SU-DHL-6 (cell line): ENCODE measurements at regions not wholly inside any gene's neighbourhood (a gene's known extent, or its start where the extent isn't known, plus 50 kb on each side); places are given as distances from the start of the nearest gene placed in this dataset.

Experiments
- H2AFZ ChIP-seq: fragments of 200-600 bp; sonication (generic); 2 replicates; pipeline ENCODE4 v1.6.1; 2014; ENCODE audit warnings: low read depth, mild to moderate bottlenecking, moderate library complexity, mixed read lengths, antibody characterized with exemption, low read length; ENCODE audit not compliant: severe bottlenecking
- H3F3A ChIP-seq: fragments of 200-600 bp; shearing (Covaris generic); 2 replicates; pipeline ENCODE4 v1.6.0; 2016; ENCODE audit warnings: antibody characterized with exemption, mild to moderate bottlenecking; ENCODE audit not compliant: insufficient read depth
- H3K27ac ChIP-seq: fragments of 200-600 bp; sonication (generic); 2 replicates; pipeline ENCODE4 v1.5.1; 2016; ENCODE audit warnings: low read depth, mild to moderate bottlenecking, low read length, moderate library complexity, mixed read lengths
- H3K27me3 ChIP-seq: fragments of 200-600 bp; sonication (generic), shearing (Covaris generic); 2 replicates; pipeline ENCODE4 v1.6.0; 2014; ENCODE audit warnings: mild to moderate bottlenecking, low read length
- H3K36me3 ChIP-seq: fragments of 200-600 bp; sonication (generic); 2 replicates; pipeline ENCODE4 v1.6.1; 2014; ENCODE audit warnings: mild to moderate bottlenecking, low read length, mixed read lengths
- H3K4me2 ChIP-seq: fragments of 300-600, 200-600 bp; shearing (Covaris generic), sonication (generic); 2 replicates; pipeline ENCODE4 v1.6.0; 2014; ENCODE audit warnings: low read length, low read depth, mild to moderate bottlenecking; ENCODE audit not compliant: poor library complexity, severe bottlenecking
- H3K4me3 ChIP-seq: fragments of 200-600 bp; sonication (generic); 2 replicates; pipeline ENCODE4 v1.5.1; 2014; ENCODE audit warnings: antibody characterized with exemption, low read length, mild to moderate bottlenecking, mixed read lengths; ENCODE audit not compliant: insufficient read depth, poor library complexity, severe bottlenecking
- H3K79me2 ChIP-seq: fragments of 200-600 bp; sonication (generic); 2 replicates; pipeline ENCODE4 v1.6.1; 2014; ENCODE audit warnings: mild to moderate bottlenecking, low read length, moderate library complexity; ENCODE audit not compliant: insufficient read depth
- H3K9ac ChIP-seq: fragments of 200-600 bp; sonication (generic); 2 replicates; pipeline ENCODE4 v1.7.0; 2014; ENCODE audit warnings: mild to moderate bottlenecking, low read length
- H3K9me2 ChIP-seq: fragments of 200-600 bp; sonication (generic); replicated peaks from 2 replicates; pipeline ENCODE4 v1.6.1; 2014; ENCODE audit warnings: low read length; ENCODE audit not compliant: insufficient read depth
- H3K9me3 ChIP-seq: fragments of 200-600 bp; sonication (generic); 2 replicates; pipeline ENCODE4 v1.6.1; 2014; ENCODE audit warnings: low read length, mixed read lengths; ENCODE audit not compliant: insufficient read depth
- H4K20me1 ChIP-seq: fragments of 200-600 bp; sonication (generic); 2 replicates; pipeline ENCODE4 v1.6.1; 2014; ENCODE audit warnings: low read depth, mild to moderate bottlenecking, antibody characterized with exemption, low read length, moderate library complexity, mixed read lengths
- CTCF ChIP-seq: fragments of 200-600 bp; sonication (generic); IDR thresholded peaks from one replicate; pipeline ENCODE4 v1.5.1; 2017; ENCODE audit warnings: antibody characterized with exemption, mild to moderate bottlenecking, low read length, moderate library complexity; ENCODE audit not compliant: insufficient read depth, poor library complexity, severe bottlenecking
- EZH2phosphoT487 ChIP-seq: fragments of 200-600 bp; sonication (generic), shearing (Covaris generic); conservative IDR thresholded peaks from 2 replicates; pipeline ENCODE4 v1.6.1; 2018; ENCODE audit warnings: mild to moderate bottlenecking, antibody characterized with exemption, low read length, moderate library complexity, mixed read lengths

DNA sequence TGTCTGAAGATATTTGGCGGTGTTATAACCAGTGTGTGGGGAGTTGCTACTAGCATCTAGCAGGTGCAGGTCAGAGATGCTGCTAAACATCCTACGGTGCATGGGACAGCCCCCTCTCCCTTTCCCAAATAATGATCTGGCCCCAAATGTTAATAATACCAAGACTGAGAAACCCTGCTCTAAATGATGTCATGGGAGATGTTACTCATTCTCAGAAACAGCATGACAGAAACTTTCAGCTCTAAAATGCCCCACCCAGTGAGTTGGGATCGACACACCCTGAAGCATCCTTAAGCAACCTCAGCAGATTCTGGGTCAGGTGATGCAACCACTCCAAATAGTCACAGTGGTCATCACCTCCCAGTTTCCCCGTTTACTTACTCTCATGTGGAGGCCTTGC lies 108.8 kb upstream of the MPP7 start:
- no peaks in the 10 kb centered on the region for H3K36me3 ChIP-seq
- no peak overlapping the region for H3K4me2 ChIP-seq
- H3K27me3 ChIP-seq, result no peaks in the 10 kb centered on the region
- no peak overlapping the region for H3K9ac ChIP-seq
- no peaks in the 10 kb centered on the region for H3K79me2 ChIP-seq
- no peaks in the 10 kb centered on the region for H3K9me2 ChIP-seq
- TF ChIP-seq CTCF (no peak), EZH2phosphoT487 (no peak)
- H3K27ac ChIP-seq, result no peak overlapping the region
- no peaks in the 10 kb centered on the region for H3F3A ChIP-seq
- no peaks in the 10 kb centered on the region for H4K20me1 ChIP-seq
- no peaks in the 10 kb centered on the region for H3K9me3 ChIP-seq
- no peak overlapping the region for H3K4me3 ChIP-seq
- no peak overlapping the region for H2AFZ ChIP-seq

- no peaks in the 10 kb centered on the region for H3K9me3 ChIP-seq
These were observed 114.8 kb upstream of the WAC start for GRCh38 chr10:28418069-28418468.

GRCh38 chr10:28425422-28425821 lies 107.5 kb upstream of the WAC start:
- Histone ChIP-seq H3K9me3 (no peaks in the 10 kb centered on the region), H3K27ac (no peak overlapping the region), H3K79me2 (no peaks in the 10 kb centered on the region), H3K27me3 (no peaks in the 10 kb centered on the region), H3K36me3 (no peaks in the 10 kb centered on the region), H3K9me2 (no peaks in the 10 kb centered on the region), H3F3A (no peaks in the 10 kb centered on the region), H2AFZ (no peak overlapping the region), H3K9ac (no peak overlapping the region), H4K20me1 (no peaks in the 10 kb centered on the region), H3K4me3 (no peak overlapping the region), H3K4me2 (no peak overlapping the region)
- TF ChIP-seq EZH2phosphoT487, result no peak
- TF ChIP-seq CTCF, result no peak

More at GRCh38 chr10:28418069-28418468, 114.8 kb upstream of the WAC start:
- TF ChIP-seq EZH2phosphoT487 (no peak), CTCF (no peak)
- Histone ChIP-seq H3K27ac (no peak overlapping the region), H3K9ac (no peak overlapping the region), H3K36me3 (no peaks in the 10 kb centered on the region), H3K4me3 (no peak overlapping the region), H3K9me2 (no peaks in the 10 kb centered on the region), H3K4me2 (no peak overlapping the region), H4K20me1 (no peaks in the 10 kb centered on the region), H3K79me2 (no peaks in the 10 kb centered on the region), H3K27me3 (no peaks in the 10 kb centered on the region), H2AFZ (no peak overlapping the region), H3F3A (no peaks in the 10 kb centered on the region)
